Loucy (cell line): ENCODE measurements at regions not wholly inside any gene's neighbourhood (a gene's known extent, or its start where the extent isn't known, plus 50 kb on each side); places are given as distances from the start of the nearest gene placed in this dataset.
A peak's percentile ranks its signal among the peaks of the same experiment; 100 is the strongest.
"Not testable (repeated sequence)": the region's sequence is repeated elsewhere in the genome, so short reads cannot be mapped to it uniquely, and the experiment has no call there.

Experiments used
- H2AFZ ChIP-seq: fragments of 200-600 bp; sonication (generic); 2 replicates; pipeline ENCODE4 v1.6.0; 2016; ENCODE audit warnings: antibody characterized with exemption, mild to moderate bottlenecking, low read length, moderate library complexity
- H3F3A ChIP-seq: fragments of 200-600 bp; 2 replicates; pipeline ENCODE4 v1.6.0; 2016; ENCODE audit warnings: antibody characterized with exemption, low read depth, mild to moderate bottlenecking
- H3K27me3 ChIP-seq: fragments of 200-600 bp; sonication (generic); 2 replicates; pipeline ENCODE4 v1.6.1; 2014; ENCODE audit warnings: low read length, mild to moderate bottlenecking; ENCODE audit not compliant: insufficient read depth, poor library complexity, severe bottlenecking
- H3K36me3 ChIP-seq: fragments of 200-600 bp; sonication (generic); 2 replicates; pipeline ENCODE4 v1.6.1; 2016; ENCODE audit warnings: low read length; ENCODE audit not compliant: insufficient read depth
- H3K4me1 ChIP-seq: fragments of 200-600 bp; sonication (generic); 2 replicates; pipeline ENCODE4 v1.5.1; 2014; ENCODE audit warnings: low read length, mild to moderate bottlenecking; ENCODE audit not compliant: insufficient read depth, poor library complexity, severe bottlenecking
- H3K4me2 ChIP-seq: fragments of 200-600 bp; sonication (generic); 2 replicates; pipeline ENCODE4 v1.6.0; 2014; ENCODE audit warnings: antibody characterized with exemption, low read length, low read depth, mild to moderate bottlenecking; ENCODE audit not compliant: poor library complexity, severe bottlenecking
- H3K4me3 ChIP-seq: fragments of 200-600 bp; sonication (generic); 2 replicates; pipeline ENCODE4 v1.5.1; 2014; ENCODE audit warnings: low read length, mild to moderate bottlenecking, mixed read lengths; ENCODE audit not compliant: poor library complexity, severe bottlenecking
- H3K79me2 ChIP-seq: fragments of 200-600 bp; sonication (generic); 2 replicates; pipeline ENCODE4 v1.6.1; 2014; ENCODE audit warnings: low read length; ENCODE audit not compliant: insufficient read depth
- H3K9ac ChIP-seq: fragments of 200-600 bp; sonication (generic); 2 replicates; pipeline ENCODE4 v1.6.0; 2014; ENCODE audit warnings: mild to moderate bottlenecking, low read depth, low read length, moderate library complexity; ENCODE audit not compliant: poor library complexity, severe bottlenecking
- H3K9me2 ChIP-seq: fragments of 200-600 bp; sonication (generic); replicated peaks from 2 replicates; pipeline ENCODE4 v1.6.1; 2016; ENCODE audit warnings: low read depth, low read length, mixed read lengths
- H3K9me3 ChIP-seq: fragments of 200-600 bp; sonication (generic); 2 replicates; pipeline ENCODE4 v1.6.1; 2014; ENCODE audit warnings: mild to moderate bottlenecking, antibody characterized with exemption, low read length, low read depth; ENCODE audit not compliant: insufficient read depth
- H4K20me1 ChIP-seq: fragments of 200-600 bp; sonication (generic); 2 replicates; pipeline ENCODE4 v1.6.0; 2014; ENCODE audit warnings: antibody characterized with exemption, low read length, mild to moderate bottlenecking; ENCODE audit not compliant: insufficient read depth, poor library complexity, severe bottlenecking
- EZH2phosphoT487 ChIP-seq: fragments of 200-600 bp; IDR thresholded peaks from 2 replicates; pipeline ENCODE4 v1.6.1; 2018; ENCODE audit warnings: antibody characterized with exemption, mild to moderate bottlenecking, moderate library complexity, borderline replicate concordance
- TF ChIP-seq, protein P1 (sequence below): fragments of 200-600 bp; sonication (generic); conservative IDR thresholded peaks from 2 replicates; pipeline ENCODE4 v1.5.1; 2014; ENCODE audit warnings: mild to moderate bottlenecking, antibody characterized with exemption, low read length

- H3K9me2 ChIP-seq, H3K4me2 ChIP-seq, H3K79me2 ChIP-seq, H2AFZ ChIP-seq, H3K27me3 ChIP-seq, H3K4me1 ChIP-seq, H4K20me1 ChIP-seq, H3F3A ChIP-seq, H3K9me3 ChIP-seq, H3K36me3 ChIP-seq, H3K9ac ChIP-seq, H3K4me3 ChIP-seq: not testable (repeated sequence)
Measured at GRCh38 chr20:4619144-4619543, 67.1 kb upstream of the PRNP start.

- Histone ChIP-seq H4K20me1 (no peaks in the 10 kb centered on the region), H3K27me3 (no peaks in the 10 kb centered on the region), H3K9me2 (no peaks in the 10 kb centered on the region), H3K79me2 (no peaks in the 10 kb centered on the region), H3K9ac (no peak overlapping the region), H3K4me2 (no peak overlapping the region), H3K9me3 (no peaks in the 10 kb centered on the region), H3F3A (no peaks in the 10 kb centered on the region), H3K4me3 (no peak overlapping the region), H2AFZ (no peak overlapping the region), H3K4me1 (no peaks in the 10 kb centered on the region), H3K36me3 (no peaks in the 10 kb centered on the region)
- TF ChIP-seq EZH2phosphoT487: no peak
- TF ChIP-seq, protein P1, sequence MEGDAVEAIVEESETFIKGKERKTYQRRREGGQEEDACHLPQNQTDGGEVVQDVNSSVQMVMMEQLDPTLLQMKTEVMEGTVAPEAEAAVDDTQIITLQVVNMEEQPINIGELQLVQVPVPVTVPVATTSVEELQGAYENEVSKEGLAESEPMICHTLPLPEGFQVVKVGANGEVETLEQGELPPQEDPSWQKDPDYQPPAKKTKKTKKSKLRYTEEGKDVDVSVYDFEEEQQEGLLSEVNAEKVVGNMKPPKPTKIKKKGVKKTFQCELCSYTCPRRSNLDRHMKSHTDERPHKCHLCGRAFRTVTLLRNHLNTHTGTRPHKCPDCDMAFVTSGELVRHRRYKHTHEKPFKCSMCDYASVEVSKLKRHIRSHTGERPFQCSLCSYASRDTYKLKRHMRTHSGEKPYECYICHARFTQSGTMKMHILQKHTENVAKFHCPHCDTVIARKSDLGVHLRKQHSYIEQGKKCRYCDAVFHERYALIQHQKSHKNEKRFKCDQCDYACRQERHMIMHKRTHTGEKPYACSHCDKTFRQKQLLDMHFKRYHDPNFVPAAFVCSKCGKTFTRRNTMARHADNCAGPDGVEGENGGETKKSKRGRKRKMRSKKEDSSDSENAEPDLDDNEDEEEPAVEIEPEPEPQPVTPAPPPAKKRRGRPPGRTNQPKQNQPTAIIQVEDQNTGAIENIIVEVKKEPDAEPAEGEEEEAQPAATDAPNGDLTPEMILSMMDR: no peak
Measured at GRCh38 chr20:4617484-4617883, 68.8 kb upstream of the PRNP start.

DNA sequence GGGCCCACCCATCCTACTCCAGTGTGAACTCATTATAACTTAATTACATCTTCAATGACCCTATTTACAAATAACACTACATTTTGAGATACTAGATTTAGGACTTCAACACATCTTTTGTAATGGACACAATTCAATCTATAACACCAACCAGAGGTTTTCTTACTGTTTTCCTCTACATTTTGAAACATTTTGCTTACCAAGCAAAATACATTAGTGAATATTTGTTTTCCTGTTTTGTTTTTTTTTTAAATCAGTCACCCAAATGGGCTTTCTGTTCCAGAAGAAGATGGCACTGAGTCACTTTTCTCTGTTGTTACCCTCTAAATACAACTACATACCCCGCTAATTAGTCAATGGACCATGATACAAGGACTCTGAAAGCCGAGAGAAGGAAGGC, 69.2 kb upstream of the PRNP start:
- H3F3A ChIP-seq: no peaks in the 10 kb centered on the region
- no peak overlapping the region for H2AFZ ChIP-seq
- no peak overlapping the region for H3K4me3 ChIP-seq
- H3K9me3 ChIP-seq: no peaks in the 10 kb centered on the region
- H3K79me2 ChIP-seq: no peaks in the 10 kb centered on the region
- no peaks in the 10 kb centered on the region for H4K20me1 ChIP-seq
- no peak overlapping the region for H3K4me2 ChIP-seq
- TF ChIP-seq EZH2phosphoT487: no peak
- TF ChIP-seq, protein P1: no peak
- H3K27me3 ChIP-seq: no peaks in the 10 kb centered on the region
- no peak overlapping the region for H3K9ac ChIP-seq
- H3K9me2 ChIP-seq: no peaks in the 10 kb centered on the region
- H3K4me1 ChIP-seq: no peaks in the 10 kb centered on the region
- no peaks in the 10 kb centered on the region for H3K36me3 ChIP-seq

- Histone ChIP-seq H3K9ac (no peak overlapping the region), H2AFZ (no peak overlapping the region), H3K4me2 (no peak overlapping the region), H3K4me3 (no peak overlapping the region), H3K4me1 (no peaks in the 10 kb centered on the region), H3K9me2 (no peaks in the 10 kb centered on the region), H4K20me1 (no peaks in the 10 kb centered on the region), H3K27me3 (no peaks in the 10 kb centered on the region), H3K79me2 (no peaks in the 10 kb centered on the region), H3K9me3 (no peaks in the 10 kb centered on the region), H3F3A (no peaks in the 10 kb centered on the region), H3K36me3 (no peaks in the 10 kb centered on the region)
- TF ChIP-seq EZH2phosphoT487: no peak
- TF ChIP-seq, protein P1: peak; percentile 75
Measured at GRCh38 chr20:4613718-4614620, 72.3 kb upstream of the PRNP start.
